DND-41 (cell line): ENCODE measurements at regions not wholly inside any gene's neighbourhood (a gene's known extent, or its start where the extent isn't known, plus 50 kb on each side); places are given as distances from the start of the nearest gene placed in this dataset.

Experiments used
- EZH2 ChIP-seq: IDR thresholded peaks from 3 replicates; pipeline ENCODE4 v1.6.1; 2012; ENCODE audit warnings: borderline replicate concordance, low read depth, mild to moderate bottlenecking, moderate library complexity, low read length, inconsistent platforms; ENCODE audit not compliant: severe bottlenecking
- TF ChIP-seq, protein P1 (sequence below): IDR thresholded peaks from 2 replicates; pipeline ENCODE4 v1.5.1; 2012; ENCODE audit warnings: borderline replicate concordance, low read length, moderate library complexity, mild to moderate bottlenecking; ENCODE audit not compliant: poor library complexity, severe bottlenecking; ENCODE audit errors: extremely low read depth

DNA sequence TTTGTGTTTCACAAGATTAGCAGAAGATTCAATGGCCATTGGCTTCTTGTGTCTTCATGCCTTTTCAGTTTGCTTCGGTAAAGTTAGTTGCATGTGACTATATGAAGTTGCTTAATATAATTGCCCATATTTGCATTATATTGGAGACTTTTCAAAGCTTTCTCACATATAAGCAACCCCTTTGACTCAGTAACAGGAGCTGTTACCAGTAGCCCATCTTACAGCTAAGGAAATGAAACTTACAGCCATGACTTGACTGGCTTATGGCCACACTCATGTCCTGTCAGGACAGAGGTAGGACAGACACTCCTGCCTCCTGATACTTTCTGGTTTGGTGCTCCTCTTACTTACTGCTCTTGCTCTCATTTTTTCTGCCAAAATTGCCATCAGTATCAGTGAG is 1082.1 kb downstream of the BCL11B start:
- TF ChIP-seq, protein P1, sequence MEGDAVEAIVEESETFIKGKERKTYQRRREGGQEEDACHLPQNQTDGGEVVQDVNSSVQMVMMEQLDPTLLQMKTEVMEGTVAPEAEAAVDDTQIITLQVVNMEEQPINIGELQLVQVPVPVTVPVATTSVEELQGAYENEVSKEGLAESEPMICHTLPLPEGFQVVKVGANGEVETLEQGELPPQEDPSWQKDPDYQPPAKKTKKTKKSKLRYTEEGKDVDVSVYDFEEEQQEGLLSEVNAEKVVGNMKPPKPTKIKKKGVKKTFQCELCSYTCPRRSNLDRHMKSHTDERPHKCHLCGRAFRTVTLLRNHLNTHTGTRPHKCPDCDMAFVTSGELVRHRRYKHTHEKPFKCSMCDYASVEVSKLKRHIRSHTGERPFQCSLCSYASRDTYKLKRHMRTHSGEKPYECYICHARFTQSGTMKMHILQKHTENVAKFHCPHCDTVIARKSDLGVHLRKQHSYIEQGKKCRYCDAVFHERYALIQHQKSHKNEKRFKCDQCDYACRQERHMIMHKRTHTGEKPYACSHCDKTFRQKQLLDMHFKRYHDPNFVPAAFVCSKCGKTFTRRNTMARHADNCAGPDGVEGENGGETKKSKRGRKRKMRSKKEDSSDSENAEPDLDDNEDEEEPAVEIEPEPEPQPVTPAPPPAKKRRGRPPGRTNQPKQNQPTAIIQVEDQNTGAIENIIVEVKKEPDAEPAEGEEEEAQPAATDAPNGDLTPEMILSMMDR = no peak
- no peak for TF ChIP-seq EZH2
